GM21723 (cell line): ENCODE measurements at regions not wholly inside any gene's neighbourhood (a gene's known extent, or its start where the extent isn't known, plus 50 kb on each side); places are given as distances from the start of the nearest gene placed in this dataset.

ENCODE experiments used
- ATAC-seq: cut with Tn5 transposase; IDR thresholded peaks from one replicate; pipeline ENCODE4 v1.9.1; 2021; ENCODE audit warnings: mild to moderate bottlenecking, moderate library complexity; ENCODE audit not compliant: unreplicated experiment

- no peak for ATAC-seq
These were observed 297.6 kb upstream of the SKOR2 start for GRCh38 chr18:47549021-47549540.

- ATAC-seq, result no peak
These were observed 296.2 kb upstream of the SKOR2 start for GRCh38 chr18:47547539-47548202.

GRCh38 chr18:47545613-47546012, 294.2 kb upstream of the SKOR2 start:
- ATAC-seq, result no peak

- no peak for ATAC-seq
These were observed 291.6 kb upstream of the SKOR2 start for GRCh38 chr18:47543080-47543479.

GRCh38 chr18:47542551-47542950, 291.1 kb upstream of the SKOR2 start:
- ATAC-seq, result no peak

GRCh38 chr18:47531717-47532116, 280.3 kb upstream of the SKOR2 start:
- no peak for ATAC-seq

- no peak for ATAC-seq
These were observed 279.2 kb upstream of the SKOR2 start for GRCh38 chr18:47530695-47531094.

- no peak for ATAC-seq
These were observed 276.9 kb upstream of the SKOR2 start for GRCh38 chr18:47528343-47528742.

GRCh38 chr18:47526147-47526546, 274.7 kb upstream of the SKOR2 start:
- no peak for ATAC-seq

GRCh38 chr18:47522359-47522758, 270.9 kb upstream of the SKOR2 start:
- no peak for ATAC-seq

GRCh38 chr18:47520263-47520662, 268.8 kb upstream of the SKOR2 start:
- no peak for ATAC-seq

- ATAC-seq, result no peak
These were observed 268.2 kb upstream of the SKOR2 start for GRCh38 chr18:47519706-47520105.

GRCh38 chr18:47519277-47519676, 267.8 kb upstream of the SKOR2 start:
- ATAC-seq, result no peak

GRCh38 chr18:47513614-47514013, 262.2 kb upstream of the SKOR2 start:
- ATAC-seq, result no peak

- no peak for ATAC-seq
These were observed 261.4 kb upstream of the SKOR2 start for GRCh38 chr18:47512726-47513435.

- ATAC-seq, result no peak
These were observed 260.6 kb upstream of the SKOR2 start for GRCh38 chr18:47512056-47512455.

- no peak for ATAC-seq
These were observed 259.4 kb upstream of the SKOR2 start for GRCh38 chr18:47510831-47511230.

GRCh38 chr18:47507651-47508050, 256.2 kb upstream of the SKOR2 start:
- no peak for ATAC-seq

GRCh38 chr18:47506897-47507296, 255.4 kb upstream of the SKOR2 start:
- ATAC-seq, result no peak

GRCh38 chr18:47501946-47502345, 250.5 kb upstream of the SKOR2 start:
- ATAC-seq, result no peak

- no peak for ATAC-seq
These were observed 249.5 kb upstream of the SKOR2 start for GRCh38 chr18:47500930-47501329.

- ATAC-seq, result no peak
These were observed 241.2 kb upstream of the SKOR2 start for GRCh38 chr18:47492691-47493090.
